ENCODE measurements at regions not wholly inside any gene's neighbourhood (a gene's known extent, or its start where the extent isn't known, plus 50 kb on each side); places are given as distances from the start of the nearest gene placed in this dataset.

DNA sequence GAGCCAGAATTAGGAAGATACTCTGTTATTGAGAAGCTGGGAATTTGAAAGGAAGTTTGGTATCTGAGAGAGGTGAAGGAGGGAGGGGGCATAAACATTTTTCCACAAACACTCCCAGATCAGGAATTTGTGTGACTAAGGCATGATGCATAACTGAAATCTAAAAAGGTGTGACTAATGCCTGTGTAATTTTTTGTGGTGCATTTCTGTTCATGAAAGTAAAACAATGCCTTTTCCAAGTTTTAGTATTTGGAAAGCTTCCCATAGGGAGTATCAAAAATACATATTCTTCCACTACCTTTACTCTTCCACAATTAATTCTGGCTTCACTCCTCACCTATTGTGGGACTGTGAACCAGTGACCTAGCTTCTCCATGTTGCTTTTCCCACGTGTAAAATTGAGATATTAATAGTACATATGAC is 56.4 kb upstream of the CAV2 start:
- no peak for TF ChIP-seq CHD1 (IDR thresholded peaks at IDR 0.05; ENCODE audit: low read depth, low read length)
- TF ChIP-seq MXI1 (IDR thresholded peaks at IDR 0.05; ENCODE audit: low read depth, low read length) = no peak
- no peak for TF ChIP-seq SRF (IDR thresholded peaks at IDR 0.05; ENCODE audit: low read depth in 2 of 2, low read length in 2 of 2)
- no peak for TF ChIP-seq RFX5 (IDR thresholded peaks at IDR 0.05; ENCODE audit: low read depth, low read length)
- TF ChIP-seq GATAD2B (conservative IDR thresholded peaks at IDR 0.05; ENCODE audit: low read depth) = no peak
- TF ChIP-seq CHD4 (IDR thresholded peaks at IDR 0.05) = no peak
- no peak for TF ChIP-seq NFXL1 (IDR thresholded peaks at IDR 0.05; ENCODE audit: borderline replicate concordance)
- no peak for TF ChIP-seq ZBTB40 (IDR thresholded peaks at IDR 0.05; ENCODE audit: borderline replicate concordance)
- no peak for TF ChIP-seq ATF7 (IDR thresholded peaks at IDR 0.05; ENCODE audit: low read depth)
